IMR-90 (cell line): ENCODE measurements at regions not wholly inside any gene's neighbourhood (a gene's known extent, or its start where the extent isn't known, plus 50 kb on each side); places are given as distances from the start of the nearest gene placed in this dataset.

Source experiments
- ATAC-seq: fragments of 200-7000 bp; cut with Tn5 transposase; 2 replicates; pipeline ENCODE4 v1.9.1; 2020; ENCODE audit warnings: low read depth, mild to moderate bottlenecking, moderate library complexity
- BruUV-seq: library from RNA; stranded (reverse); fragments of 400-500 nt; replicated peaks from 2 replicates; lab custom pipeline; 2021; lab: Mats Ljungman, UMichigan
- CTCF ChIA-PET: fragments of 300-600 bp; formaldehyde crosslinking; extraction: SDS; loops from one replicate; lab custom pipeline; 2021; ENCODE audit warnings: antibody characterized with exemption; lab: Yijun Ruan, JAX
- POLR2A ChIA-PET: fragments of 300-600 bp; sonication (Branson Sonifier 250); formaldehyde crosslinking; loops from one replicate; lab custom pipeline; 2022; ENCODE audit warnings: antibody characterized with exemption; ENCODE audit not compliant: unreplicated experiment; lab: Charles Lee
- DNase-seq: peaks from one replicate; pipeline ENCODE4 v3.0.0; 2013
- H2AFZ ChIP-seq: replicated peaks from 2 replicates; pipeline ENCODE3; 2013; ENCODE audit warnings: low read length, mild to moderate bottlenecking; ENCODE audit not compliant: poor library complexity
- H2AK5ac ChIP-seq: 2 replicates; pipeline ENCODE4 v1.6.1; 2013; ENCODE audit warnings: low read depth, low read length, inconsistent platforms
- H2AK9ac ChIP-seq: replicated peaks from 2 replicates; pipeline ENCODE3; 2013; ENCODE audit warnings: mild to moderate bottlenecking, low read depth, low read length, moderate library complexity; ENCODE audit not compliant: poor library complexity
- H2BK120ac ChIP-seq: 2 replicates; pipeline ENCODE4 v1.6.1; 2013; ENCODE audit warnings: low read depth, low read length, inconsistent platforms
- H2BK15ac ChIP-seq: 3 replicates; pipeline ENCODE4 v1.6.1; 2013; ENCODE audit warnings: low read depth, low read length, inconsistent platforms
- H2BK20ac ChIP-seq: 2 replicates; pipeline ENCODE4 v1.6.1; 2013; ENCODE audit warnings: low read depth, mild to moderate bottlenecking, inconsistent platforms, low read length, moderate library complexity
- H2BK5ac ChIP-seq: 2 replicates; pipeline ENCODE4 v1.6.1; 2013; ENCODE audit warnings: mild to moderate bottlenecking, low read depth, low read length, inconsistent platforms; ENCODE audit not compliant: poor library complexity, severe bottlenecking
- H3K14ac ChIP-seq: replicated peaks from 2 replicates; pipeline ENCODE4 v1.6.1; 2013; ENCODE audit warnings: low read depth, low read length, inconsistent platforms
- H3K18ac ChIP-seq: 2 replicates; pipeline ENCODE4 v1.6.1; 2013; ENCODE audit warnings: low read depth, low read length, control low read depth
- H3K23ac ChIP-seq: 2 replicates; pipeline ENCODE4 v1.6.1; 2013; ENCODE audit warnings: low read depth, low read length, inconsistent platforms
- H3K27ac ChIP-seq: 2 replicates; pipeline ENCODE4 v1.5.1; 2013; ENCODE audit warnings: mild to moderate bottlenecking, control low read depth, low read length; ENCODE audit not compliant: insufficient read depth
- H3K27me3 ChIP-seq: 2 replicates; pipeline ENCODE4 v1.6.1; 2013; ENCODE audit warnings: low read length; ENCODE audit not compliant: control insufficient read depth, insufficient read depth
- H3K36me3 ChIP-seq: 2 replicates; pipeline ENCODE4 v1.6.1; 2013; ENCODE audit warnings: low read length, mixed read lengths; ENCODE audit not compliant: control insufficient read depth, insufficient read depth
- H3K4ac ChIP-seq: 2 replicates; pipeline ENCODE4 v1.6.1; 2013; ENCODE audit warnings: low read depth, low read length, inconsistent platforms
- H3K4me1 ChIP-seq: 2 replicates; pipeline ENCODE4 v1.6.1; 2013; ENCODE audit warnings: low read length, mixed read lengths; ENCODE audit not compliant: control insufficient read depth, insufficient read depth
- H3K4me2 ChIP-seq: 2 replicates; pipeline ENCODE4 v1.6.1; 2013; ENCODE audit warnings: low read depth, mild to moderate bottlenecking, control low read depth, low read length, moderate library complexity
- H3K4me3 ChIP-seq: 2 replicates; pipeline ENCODE4 v1.5.1; 2013; ENCODE audit warnings: low read depth, mild to moderate bottlenecking, control low read depth, low read length, moderate library complexity; ENCODE audit not compliant: insufficient read depth
- H3K56ac ChIP-seq: 2 replicates; pipeline ENCODE4 v1.6.1; 2013; ENCODE audit warnings: low read length, inconsistent platforms; ENCODE audit not compliant: insufficient read depth; ENCODE audit errors: extremely low read depth
- H3K79me1 ChIP-seq, 2 experiments: 2 replicates each; pipeline ENCODE4 v1.6.1; 2013; ENCODE audit warnings: low read length in 2 of 2, inconsistent platforms in 1 of 2, low read depth in 1 of 2
- H3K9ac ChIP-seq: 2 replicates; pipeline ENCODE4 v1.6.1; 2013; ENCODE audit warnings: low read depth, low read length, control low read depth
- H3K9me1 ChIP-seq: 2 replicates; pipeline ENCODE4 v1.6.1; 2013; ENCODE audit warnings: low read length, inconsistent platforms; ENCODE audit not compliant: insufficient read depth
- H3K9me3 ChIP-seq: 2 replicates; pipeline ENCODE4 v1.6.1; 2013; ENCODE audit warnings: low read length; ENCODE audit not compliant: control insufficient read depth, insufficient read depth
- H4K20me1 ChIP-seq: 2 replicates; pipeline ENCODE4 v1.6.1; 2013; ENCODE audit warnings: low read length, inconsistent platforms; ENCODE audit not compliant: insufficient read depth
- H4K5ac ChIP-seq: 2 replicates; pipeline ENCODE4 v1.6.1; 2013; ENCODE audit warnings: mild to moderate bottlenecking, low read depth, low read length, control low read depth
- H4K8ac ChIP-seq, 2 experiments: 2 replicates each; pipeline ENCODE4 v1.6.1; 2013; ENCODE audit warnings: low read depth in 2 of 2, low read length in 2 of 2, control low read depth in 1 of 2, inconsistent platforms in 1 of 2
- H4K91ac ChIP-seq: 2 replicates; pipeline ENCODE4 v1.6.1; 2013; ENCODE audit warnings: low read depth, low read length, inconsistent platforms; ENCODE audit not compliant: insufficient read depth
- BHLHE40 ChIP-seq: fragments of 150-350 bp; IDR thresholded peaks from 2 replicates; pipeline ENCODE4 v1.6.1; 2016; ENCODE audit warnings: mild to moderate bottlenecking, low read depth, low read length
- CEBPB ChIP-seq: IDR thresholded peaks from 2 replicates; pipeline ENCODE4 v1.6.1; 2012; ENCODE audit warnings: low read depth, low read length, improper control_type of control experiment
- CHD1 ChIP-seq: IDR thresholded peaks from 2 replicates; pipeline ENCODE4 v1.6.1; 2012; ENCODE audit warnings: low read depth, low read length, improper control_type of control experiment
- FOS ChIP-seq: fragments of 150-350 bp; IDR thresholded peaks from 2 replicates; pipeline ENCODE4 v1.6.1; 2016; ENCODE audit warnings: low read depth, low read length
- MAFK ChIP-seq: IDR thresholded peaks from 2 replicates; pipeline ENCODE4 v1.6.1; 2012; ENCODE audit warnings: low read depth, low read length, improper control_type of control experiment
- MAZ ChIP-seq: IDR thresholded peaks from 2 replicates; pipeline ENCODE4 v1.6.1; 2012; ENCODE audit warnings: low read depth, mild to moderate bottlenecking, low read length, improper control_type of control experiment, moderate library complexity, borderline replicate concordance
- MXI1 ChIP-seq: IDR thresholded peaks from 2 replicates; pipeline ENCODE4 v1.6.1; 2012; ENCODE audit warnings: low read depth, mild to moderate bottlenecking, low read length, moderate library complexity, borderline replicate concordance
- NFE2L2 ChIP-seq: fragments of 150-350 bp; IDR thresholded peaks from 2 replicates; pipeline ENCODE4 v1.6.1; 2016; ENCODE audit warnings: low read depth, mild to moderate bottlenecking, low read length
- POLR2A ChIP-seq: IDR thresholded peaks from 2 replicates; pipeline ENCODE4 v1.6.1; 2012; ENCODE audit warnings: mild to moderate bottlenecking, low read depth, low read length
- RAD21 ChIP-seq: IDR thresholded peaks from 2 replicates; pipeline ENCODE4 v1.6.1; 2012; ENCODE audit warnings: low read length, improper control_type of control experiment
- RCOR1 ChIP-seq: IDR thresholded peaks from 2 replicates; pipeline ENCODE4 v1.6.1; 2012; ENCODE audit warnings: mild to moderate bottlenecking, low read length, improper control_type of control experiment; ENCODE audit not compliant: insufficient replicate concordance
- RFX5 ChIP-seq: IDR thresholded peaks from 2 replicates; pipeline ENCODE4 v1.8.0; 2012; ENCODE audit warnings: low read depth, mild to moderate bottlenecking, low read length, moderate library complexity
- SMC3 ChIP-seq: fragments of 150-350 bp; IDR thresholded peaks from 2 replicates; pipeline ENCODE4 v1.6.1; 2016; ENCODE audit warnings: low read depth, mild to moderate bottlenecking, antibody characterized with exemption, low read length, moderate library complexity
- WGBS, 2 experiments: methylation state at CpG; one replicate each; pipeline versions ENCODE4 v1.1.5 to v1.1.7; 2013; ENCODE audit warnings: missing lambda C conversion rate in 2 of 2; ENCODE audit not compliant: insufficient read length in 1 of 2; ENCODE audit errors: extremely low coverage in 2 of 2; 5-methylcytosine and 5-hydroxymethylcytosine counted together
- dilution Hi-C: fragments of 300-500 bp; cut with HindIII; formaldehyde crosslinking; loops from one replicate; pipeline ENCODE4 v1.14.3; 2018; ENCODE audit warnings: low sequenced_read_pairs; ENCODE audit not compliant: unreplicated experiment
- in situ Hi-C: fragments of 300-500 bp; cut with MboI; formaldehyde crosslinking; loops from 3 replicates; pipeline ENCODE4 v1.14.3; 2019; ENCODE audit warnings: low sequenced_read_pairs, inconsistent platforms, mixed read lengths
- intact Hi-C: fragments of 100-400 bp; cut with micrococcal nuclease; formaldehyde crosslinking; loops from 2 replicates; pipeline ENCODE4 v1.10.0; 2022
- TF ChIP-seq, protein P1 (sequence below): fragments of 150-350 bp; IDR thresholded peaks from 2 replicates; pipeline ENCODE4 v1.6.1; 2016; ENCODE audit warnings: low read depth, mild to moderate bottlenecking, low read length, moderate library complexity, borderline replicate concordance
- TF ChIP-seq, protein P2 (sequence below): conservative IDR thresholded peaks from 2 replicates; pipeline ENCODE4 v1.5.1; 2012; ENCODE audit warnings: mild to moderate bottlenecking, low read depth, low read length, improper control_type of control experiment

DNA sequence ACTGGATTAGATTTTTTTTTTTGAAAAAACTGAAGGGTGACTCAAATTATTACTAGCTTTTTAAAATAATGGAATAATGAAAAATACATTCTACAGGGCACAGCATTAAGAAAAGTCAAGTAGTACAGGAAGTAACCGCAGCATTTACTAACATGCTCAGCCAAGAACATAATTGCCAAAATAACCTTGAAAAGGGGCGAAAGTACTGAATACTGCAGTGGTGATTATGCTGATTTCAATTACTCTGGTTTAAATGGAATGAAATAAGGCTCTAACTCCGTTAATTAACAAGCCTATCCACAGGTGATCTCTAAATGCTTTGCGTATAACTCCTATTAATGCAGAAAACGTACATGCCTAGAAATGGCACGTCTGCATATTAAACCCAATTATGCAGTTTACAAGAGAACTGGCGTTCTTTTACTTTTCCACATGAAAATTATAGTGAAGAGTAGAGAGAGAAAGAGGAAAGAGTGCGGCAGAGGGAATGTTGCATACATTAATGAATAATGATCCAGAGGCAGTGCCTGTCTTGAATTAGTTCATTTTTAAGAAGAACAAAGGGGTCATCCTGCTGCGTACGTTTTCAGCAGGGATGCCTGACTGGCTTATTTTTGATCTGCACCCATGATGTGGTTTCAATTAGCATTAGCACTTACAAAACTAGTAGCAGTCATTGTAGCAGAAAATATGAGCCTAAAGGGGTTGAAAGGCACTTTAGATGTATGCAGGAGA, 612.4 kb downstream of the NYAP2 start:
- H2BK120ac ChIP-seq = no peak overlapping the region
- no peak overlapping the region for H2BK15ac ChIP-seq
- no peak overlapping the region for H4K8ac ChIP-seq
- dilution Hi-C loops = no loop called here
- no peak for ATAC-seq
- H2AFZ ChIP-seq = no peak overlapping the region
- no peak overlapping the region for H4K5ac ChIP-seq
- ChIA-PET POLR2A (no interaction called here), CTCF (interaction anchor here (0.6 kb wide), 1 partner anchor 1040 kb away, joined by 3 read pairs; no protein-coding TSS in a partner anchor)
- H2BK5ac ChIP-seq = no peak overlapping the region
- no TSS peak for BruUV-seq
- H3K18ac ChIP-seq = no peak overlapping the region
- H3K4ac ChIP-seq = no peak overlapping the region
- H2BK20ac ChIP-seq = no peak overlapping the region
- H3K9me3 ChIP-seq = no peaks in the 10 kb centered on the region
- no peaks in the 10 kb centered on the region for H3K9me1 ChIP-seq
- no CpG with 5 or more reads among the region's 10 CpGs for WGBS, 2 experiments
- intact Hi-C loops = no loop called here
- no peak overlapping the region for H3K56ac ChIP-seq
- H3K79me1 ChIP-seq = no peaks in the 10 kb centered on the region
- no peak overlapping the region for H3K23ac ChIP-seq
- no peak overlapping the region for H3K4me3 ChIP-seq
- TF ChIP-seq BHLHE40 (no peak), MAZ (no peak), NFE2L2 (no peak), MXI1 (no peak), RAD21 (no peak), CEBPB (no peak), SMC3 (no peak), MAFK (no peak), FOS (no peak), POLR2A (no peak), RCOR1 (no peak), RFX5 (no peak), CHD1 (no peak)
- TF ChIP-seq, protein P1, sequence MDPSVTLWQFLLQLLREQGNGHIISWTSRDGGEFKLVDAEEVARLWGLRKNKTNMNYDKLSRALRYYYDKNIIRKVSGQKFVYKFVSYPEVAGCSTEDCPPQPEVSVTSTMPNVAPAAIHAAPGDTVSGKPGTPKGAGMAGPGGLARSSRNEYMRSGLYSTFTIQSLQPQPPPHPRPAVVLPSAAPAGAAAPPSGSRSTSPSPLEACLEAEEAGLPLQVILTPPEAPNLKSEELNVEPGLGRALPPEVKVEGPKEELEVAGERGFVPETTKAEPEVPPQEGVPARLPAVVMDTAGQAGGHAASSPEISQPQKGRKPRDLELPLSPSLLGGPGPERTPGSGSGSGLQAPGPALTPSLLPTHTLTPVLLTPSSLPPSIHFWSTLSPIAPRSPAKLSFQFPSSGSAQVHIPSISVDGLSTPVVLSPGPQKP = no peak
- TF ChIP-seq, protein P2, sequence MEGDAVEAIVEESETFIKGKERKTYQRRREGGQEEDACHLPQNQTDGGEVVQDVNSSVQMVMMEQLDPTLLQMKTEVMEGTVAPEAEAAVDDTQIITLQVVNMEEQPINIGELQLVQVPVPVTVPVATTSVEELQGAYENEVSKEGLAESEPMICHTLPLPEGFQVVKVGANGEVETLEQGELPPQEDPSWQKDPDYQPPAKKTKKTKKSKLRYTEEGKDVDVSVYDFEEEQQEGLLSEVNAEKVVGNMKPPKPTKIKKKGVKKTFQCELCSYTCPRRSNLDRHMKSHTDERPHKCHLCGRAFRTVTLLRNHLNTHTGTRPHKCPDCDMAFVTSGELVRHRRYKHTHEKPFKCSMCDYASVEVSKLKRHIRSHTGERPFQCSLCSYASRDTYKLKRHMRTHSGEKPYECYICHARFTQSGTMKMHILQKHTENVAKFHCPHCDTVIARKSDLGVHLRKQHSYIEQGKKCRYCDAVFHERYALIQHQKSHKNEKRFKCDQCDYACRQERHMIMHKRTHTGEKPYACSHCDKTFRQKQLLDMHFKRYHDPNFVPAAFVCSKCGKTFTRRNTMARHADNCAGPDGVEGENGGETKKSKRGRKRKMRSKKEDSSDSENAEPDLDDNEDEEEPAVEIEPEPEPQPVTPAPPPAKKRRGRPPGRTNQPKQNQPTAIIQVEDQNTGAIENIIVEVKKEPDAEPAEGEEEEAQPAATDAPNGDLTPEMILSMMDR = no peak
- in situ Hi-C loops = no loop called here
- no peaks in the 10 kb centered on the region for H4K20me1 ChIP-seq
- H3K9ac ChIP-seq = no peak overlapping the region
- no peaks in the 10 kb centered on the region for H3K4me1 ChIP-seq
- H3K4me2 ChIP-seq = no peak overlapping the region
- no peak overlapping the region for H2AK9ac ChIP-seq
- DNase-seq = no peak
- H3K14ac ChIP-seq = no peak overlapping the region
- no peaks in the 10 kb centered on the region for H3K36me3 ChIP-seq
- no peak overlapping the region for H2AK5ac ChIP-seq
- no peaks in the 10 kb centered on the region for H3K27me3 ChIP-seq
- no peak overlapping the region for H4K91ac ChIP-seq
- H3K27ac ChIP-seq = no peak overlapping the region
